ENCODE measurements at regions not wholly inside any gene's neighbourhood (a gene's known extent, or its start where the extent isn't known, plus 50 kb on each side); places are given as distances from the start of the nearest gene placed in this dataset.

GRCh38 chr10:131569851-131570715 is 258.6 kb upstream of the TCERG1L start:
- Histone ChIP-seq H3K36me3 (ENCODE audit: control insufficient read depth in 2 of 2, extremely low read depth in 1 of 2, insufficient read depth in 2 of 2, low read length in 2 of 2) (no peaks in the 10 kb centered on the region), H3K4me1 (ENCODE audit: control insufficient read depth, extremely low read depth, insufficient read depth, low read length) (no peaks in the 10 kb centered on the region), H4K20me1 (replicated peaks; ENCODE audit: control insufficient read depth, extremely low read depth, insufficient read depth, low read length) (no peaks in the 10 kb centered on the region), H3K27me3 (ENCODE audit: control insufficient read depth in 2 of 2, insufficient read depth in 2 of 2, low read length in 2 of 2) (no peaks in the 10 kb centered on the region), H3K4me3 (replicated peaks in 1 of 3; ENCODE audit: insufficient read depth in 1 of 3, low read depth in 1 of 3, low read length in 3 of 3) (no peak overlapping the region), H3K9ac (replicated peaks; ENCODE audit: extremely low read depth, insufficient read depth, low read length) (no peak overlapping the region), H3K4me2 (ENCODE audit: insufficient read depth, low read length) (no peak overlapping the region), H2AFZ (ENCODE audit: low read depth, low read length) (no peak overlapping the region), H3K9me1 (replicated peaks; ENCODE audit: control insufficient read depth, extremely low read depth, insufficient read depth, low read length) (no peaks in the 10 kb centered on the region), H3K9me3 (replicated peaks; ENCODE audit: control insufficient read depth, insufficient read depth, low read length) (peaks cover 3% of the 10 kb centered on the region), H3K79me2 (ENCODE audit: control insufficient read depth, insufficient read depth, low read length) (no peaks in the 10 kb centered on the region), H3K27ac (ENCODE audit: insufficient read depth, low read depth, low read length) (no peak overlapping the region)
- CTCF ChIA-PET: no interaction called here
- POLR2A ChIA-PET: no interaction called here
- DNase-seq (ENCODE audit: low read depth, low spot score) (no peak), FAIRE-seq (no peak)
- intact Hi-C loops (cut with micrococcal nuclease) (no loop called here), dilution Hi-C loops (cut with MboI; ENCODE audit: extremely low pct_ligation_motif_present, low sequenced_read_pairs) (no loop called here)
- BruUV-seq (replicated peaks): no TSS peak
- TF ChIP-seq EZH2 (IDR thresholded peaks at IDR 0.05; ENCODE audit: borderline replicate concordance, low read depth, low read length, severe bottlenecking): no peak
- TF ChIP-seq FOS (IDR thresholded peaks at IDR 0.05; ENCODE audit: borderline replicate concordance, insufficient read depth, low read length): no peak

- Histone ChIP-seq H3K79me2 (ENCODE audit: control insufficient read depth, insufficient read depth, low read length) (no peaks in the 10 kb centered on the region), H3K4me3 (replicated peaks in 1 of 3; ENCODE audit: insufficient read depth in 1 of 3, low read depth in 1 of 3, low read length in 3 of 3) (no peak overlapping the region), H3K4me2 (ENCODE audit: insufficient read depth, low read length) (no peak overlapping the region), H2AFZ (ENCODE audit: low read depth, low read length) (no peak overlapping the region), H3K9ac (replicated peaks; ENCODE audit: extremely low read depth, insufficient read depth, low read length) (no peak overlapping the region), H3K27ac (ENCODE audit: insufficient read depth, low read depth, low read length) (no peak overlapping the region), H3K9me1 (replicated peaks; ENCODE audit: control insufficient read depth, extremely low read depth, insufficient read depth, low read length) (no peaks in the 10 kb centered on the region), H3K36me3 (ENCODE audit: control insufficient read depth in 2 of 2, extremely low read depth in 1 of 2, insufficient read depth in 2 of 2, low read length in 2 of 2) (no peaks in the 10 kb centered on the region), H3K9me3 (replicated peaks; ENCODE audit: control insufficient read depth, insufficient read depth, low read length) (peaks cover 3% of the 10 kb centered on the region), H3K27me3 (ENCODE audit: control insufficient read depth in 2 of 2, insufficient read depth in 2 of 2, low read length in 2 of 2) (no peaks in the 10 kb centered on the region), H4K20me1 (replicated peaks; ENCODE audit: control insufficient read depth, extremely low read depth, insufficient read depth, low read length) (no peaks in the 10 kb centered on the region), H3K4me1 (ENCODE audit: control insufficient read depth, extremely low read depth, insufficient read depth, low read length) (no peaks in the 10 kb centered on the region)
- ChIA-PET CTCF (no interaction called here), POLR2A (no interaction called here)
- no peak for DNase-seq (ENCODE audit: low read depth, low spot score)
- dilution Hi-C loops (cut with MboI; ENCODE audit: extremely low pct_ligation_motif_present, low sequenced_read_pairs) (no loop called here), intact Hi-C loops (cut with micrococcal nuclease) (no loop called here)
- no TSS peak for BruUV-seq (replicated peaks)
- no peak for FAIRE-seq
- TF ChIP-seq POLR2A (IDR thresholded peaks at IDR 0.05; ENCODE audit: low read depth, low read length) (no peak), JUN (IDR thresholded peaks at IDR 0.05; ENCODE audit: borderline replicate concordance, insufficient read depth, insufficient read length, low read depth) (no peak), POLR2AphosphoS5 (IDR thresholded peaks at IDR 0.05; ENCODE audit: insufficient read depth, low read depth, low read length) (no peak), GATA2 (IDR thresholded peaks at IDR 0.05; ENCODE audit: insufficient read depth, insufficient read length, low read depth, low read length) (no peak), EZH2 (IDR thresholded peaks at IDR 0.05; ENCODE audit: borderline replicate concordance, low read depth, low read length, severe bottlenecking) (no peak), CTCF (IDR thresholded peaks at IDR 0.05; ENCODE audit: extremely low read depth in 1 of 2, insufficient read depth in 1 of 2, low read depth in 1 of 2, low read length in 2 of 2) (no peak), FOS (IDR thresholded peaks at IDR 0.05; ENCODE audit: borderline replicate concordance, insufficient read depth, low read length) (no peak), MAX (IDR thresholded peaks at IDR 0.05; ENCODE audit: insufficient read depth, insufficient read length) (no peak), MYC (IDR thresholded peaks at IDR 0.05; ENCODE audit: low read depth, low read length) (no peak)
These were observed 259.3 kb upstream of the TCERG1L start for GRCh38 chr10:131570716-131571307.
